Stimulated activated CD8-positive, alpha-beta memory T cell treated with anti-CD3 and anti-CD28 coated beads, Interleukin-4, amount 100 ng/mL, for 48 hours (primary cell): ENCODE measurements at regions not wholly inside any gene's neighbourhood (a gene's known extent, or its start where the extent isn't known, plus 50 kb on each side); places are given as distances from the start of the nearest gene placed in this dataset.
"Not testable (repeated sequence)": the region's sequence is repeated elsewhere in the genome, so short reads cannot be mapped to it uniquely, and the experiment has no call there.

Experiments used
- DNase-seq: peaks from one replicate; pipeline ENCODE4 v3.0.0-alpha.2; 2020

- DNase-seq = no peak
Observed at GRCh38 chr10:64093946-64094535, 572.8 kb downstream of the REEP3 start.

DNA sequence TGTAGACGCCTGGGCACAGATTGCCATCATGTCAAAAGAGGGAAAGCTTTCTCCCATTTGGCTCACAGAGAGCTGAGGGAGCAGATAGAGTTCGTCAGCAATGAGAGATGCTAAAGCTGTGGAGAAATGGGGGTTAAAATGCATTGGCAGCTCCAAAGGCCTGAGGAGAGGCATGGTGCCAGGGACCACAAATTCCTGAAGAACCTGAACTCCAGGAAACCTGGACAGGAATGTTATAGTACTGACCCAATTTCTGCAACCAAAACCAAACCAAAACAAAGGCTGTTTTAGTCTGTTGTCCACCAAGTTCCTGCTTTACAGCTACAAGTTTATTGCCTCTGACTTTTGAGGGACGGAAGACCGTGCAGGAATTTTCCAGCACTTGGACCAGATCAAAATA lies 575.7 kb downstream of the REEP3 start:
- no peak for DNase-seq

DNA sequence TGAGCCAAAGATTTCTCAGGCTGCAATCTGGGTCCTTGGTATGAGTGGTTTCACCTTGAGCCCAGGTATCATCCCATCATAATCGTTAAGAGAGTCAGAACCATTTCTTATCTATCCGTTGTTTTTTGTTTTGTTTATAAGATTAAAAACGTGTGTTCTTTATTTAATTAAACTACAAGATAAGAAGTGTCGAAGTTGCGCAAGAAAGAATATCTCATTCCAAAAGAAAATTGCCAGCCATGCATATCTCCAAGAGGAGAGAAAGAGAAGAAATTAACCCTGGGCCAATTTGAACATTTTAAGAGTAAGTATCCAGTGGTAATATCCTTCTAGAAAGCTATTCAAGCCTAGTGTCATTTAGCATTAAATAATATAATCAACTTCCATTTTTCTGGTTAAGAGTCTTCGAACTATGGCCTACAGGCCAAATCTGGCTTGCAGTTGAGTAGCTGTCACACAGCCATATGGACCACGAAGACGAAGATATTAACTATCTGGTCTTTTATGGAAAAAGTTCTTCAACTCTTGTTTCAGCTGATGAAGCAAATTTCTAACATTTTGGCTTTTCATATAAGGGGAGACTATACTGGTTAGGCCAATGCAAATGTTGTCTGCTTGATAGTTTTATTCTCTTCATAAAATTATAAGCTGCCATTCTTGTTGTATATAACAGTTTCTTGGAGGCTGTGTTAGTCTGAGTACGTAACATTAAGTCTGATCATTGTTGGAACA lies 576.4 kb downstream of the REEP3 start:
- no peak for DNase-seq

- DNase-seq = no peak
Observed at GRCh38 chr10:64098994-64099393, 577.8 kb downstream of the REEP3 start.

GRCh38 chr10:64101606-64102263 lies 580.5 kb downstream of the REEP3 start:
- DNase-seq = no peak

- no peak for DNase-seq
Observed at GRCh38 chr10:64102264-64102633, 581.0 kb downstream of the REEP3 start.

DNA sequence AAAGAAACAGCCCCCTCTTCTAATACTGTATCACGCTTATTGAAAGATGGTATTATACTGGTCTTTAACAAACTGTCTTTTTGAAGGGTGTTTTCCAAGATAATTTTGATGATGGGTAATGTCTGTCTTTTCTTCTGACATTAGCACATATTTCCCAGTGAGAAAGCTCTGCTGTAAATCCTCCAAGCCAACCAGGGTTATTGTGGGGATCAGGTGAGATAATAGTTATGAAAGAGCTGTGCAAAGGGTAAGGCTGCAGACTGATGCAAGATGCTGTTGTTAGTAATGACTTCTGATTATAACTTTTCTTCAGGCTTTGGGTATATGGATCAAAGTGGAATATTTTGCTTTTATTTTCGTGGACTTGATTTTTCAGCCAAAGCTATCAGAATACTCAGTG lies 581.7 kb downstream of the REEP3 start:
- DNase-seq = no peak

DNA sequence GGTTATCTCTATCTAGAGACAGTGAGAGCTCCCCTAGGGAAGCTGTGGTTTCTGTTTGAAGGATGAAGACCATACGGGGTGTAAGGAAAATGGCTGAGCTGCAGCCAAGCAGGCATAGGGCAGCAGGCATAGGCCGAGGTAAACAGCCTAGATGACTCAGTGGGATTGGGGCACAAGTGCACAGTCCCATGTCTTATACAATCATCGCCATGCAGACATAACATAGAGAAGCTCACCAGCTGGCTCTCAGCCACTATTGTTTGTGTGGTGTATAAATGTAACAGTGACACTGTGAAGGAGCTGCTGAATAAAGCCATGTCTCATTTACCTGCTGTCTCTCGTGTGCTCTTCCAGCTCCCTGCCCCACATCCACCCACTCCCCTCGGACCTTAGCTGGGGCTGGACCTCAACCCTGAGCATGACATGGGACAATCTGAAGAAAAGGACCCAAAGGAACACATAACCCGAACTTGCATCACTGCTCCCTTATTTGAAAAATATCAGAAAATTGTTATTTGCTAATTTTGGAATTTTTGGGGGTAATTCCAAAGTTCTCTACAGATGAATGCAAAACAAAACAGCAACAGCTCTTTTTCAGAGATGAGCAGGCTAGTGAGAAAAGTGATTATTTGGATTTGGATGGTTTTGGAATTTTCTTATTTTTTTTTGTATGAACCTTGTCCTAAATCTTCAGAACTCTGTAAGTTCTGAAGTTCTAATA lies 582.7 kb downstream of the REEP3 start:
- no peak for DNase-seq

- DNase-seq = no peak
Observed at GRCh38 chr10:64109926-64110495, 588.8 kb downstream of the REEP3 start.

DNA sequence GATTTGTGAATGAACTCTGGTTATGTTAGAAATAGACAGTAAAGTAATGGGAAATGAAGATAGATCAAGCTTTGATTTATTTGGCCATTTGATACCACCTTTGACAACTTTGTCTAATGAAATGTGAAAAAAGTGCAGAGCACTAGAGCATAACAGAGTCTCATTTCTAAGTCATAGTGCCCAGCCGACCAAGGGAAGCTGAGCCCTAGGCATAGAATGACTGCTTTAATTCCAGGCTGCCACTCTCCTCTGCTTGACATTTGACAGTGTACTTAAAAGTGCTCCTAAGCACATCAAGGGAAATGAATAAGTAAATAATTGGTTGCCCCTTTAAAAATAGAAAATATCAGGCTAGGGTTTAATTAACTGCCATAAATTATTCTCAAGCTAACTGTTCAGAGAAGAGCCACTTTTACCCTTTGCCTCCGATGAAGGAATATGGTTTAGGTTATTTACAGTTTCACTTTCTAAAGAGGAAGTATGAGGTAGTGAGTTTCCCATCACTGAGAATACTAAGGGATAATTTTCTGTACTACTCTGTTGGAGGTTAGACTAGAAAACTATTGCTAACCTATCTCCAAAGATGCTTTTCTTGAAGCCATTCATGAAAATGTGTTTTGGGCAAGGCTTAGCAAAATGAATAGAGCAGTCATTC lies 591.6 kb downstream of the REEP3 start:
- no peak for DNase-seq

- DNase-seq = no peak
Observed at GRCh38 chr10:64113375-64113774, 592.2 kb downstream of the REEP3 start.

GRCh38 chr10:64113792-64114191 lies 592.6 kb downstream of the REEP3 start:
- no peak for DNase-seq

DNA sequence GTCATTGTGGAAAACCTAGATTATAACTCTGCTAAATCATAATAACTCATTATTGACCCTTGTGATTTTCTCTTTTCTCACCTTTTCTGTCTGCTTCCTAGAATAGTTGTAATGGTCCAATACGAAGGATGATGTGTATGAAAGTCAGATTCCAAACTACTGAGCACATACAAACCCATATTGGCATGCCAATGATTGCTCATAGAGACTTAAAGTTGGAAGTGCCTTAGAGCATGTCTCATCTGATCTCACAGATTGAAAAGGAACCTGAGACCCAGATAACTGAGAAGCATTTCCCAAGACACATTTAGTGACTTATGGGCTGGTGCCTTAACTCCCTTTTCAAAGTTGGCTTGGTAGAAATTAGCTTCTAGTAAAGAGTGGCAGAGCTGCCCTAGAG lies 594.3 kb downstream of the REEP3 start:
- DNase-seq = no peak

GRCh38 chr10:64115908-64116643 lies 594.9 kb downstream of the REEP3 start:
- DNase-seq = no peak

DNA sequence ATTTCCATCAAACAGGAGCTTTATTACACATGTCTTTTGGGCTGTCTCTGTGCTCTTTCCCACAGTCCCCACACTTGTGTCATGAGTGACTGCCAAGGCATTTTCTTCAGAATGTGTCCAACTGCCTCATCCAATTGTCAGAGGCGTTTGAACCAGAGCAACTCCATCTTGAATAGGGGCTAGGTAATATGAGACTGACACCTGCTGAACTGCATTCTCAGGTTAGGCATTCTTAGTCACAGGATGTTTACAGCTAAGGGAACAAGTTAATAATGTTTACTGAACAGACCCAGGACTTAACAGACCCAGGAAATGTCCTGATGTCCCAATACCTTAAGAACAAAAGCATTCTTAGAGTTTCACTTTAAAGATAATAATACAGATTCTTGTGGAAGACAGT lies 595.5 kb downstream of the REEP3 start:
- DNase-seq = no peak

DNA sequence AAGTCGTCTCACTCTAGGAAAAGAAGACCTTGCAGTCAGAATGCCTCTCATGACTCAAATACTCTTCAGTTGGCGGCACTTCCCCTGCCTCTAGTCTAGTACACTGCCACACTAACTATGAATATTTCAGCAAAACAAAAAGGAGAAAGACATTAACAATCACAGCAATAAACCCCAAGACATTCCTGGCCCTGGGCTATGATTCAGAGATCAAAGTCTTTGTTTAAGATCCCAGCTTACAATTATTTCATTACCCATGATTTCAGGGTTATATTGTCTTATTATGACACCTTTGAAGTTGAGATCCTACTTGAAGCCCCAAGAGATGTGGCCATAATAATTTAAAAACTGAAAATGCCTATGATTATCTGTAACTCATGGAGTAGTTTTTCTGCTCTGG lies 597.5 kb downstream of the REEP3 start:
- no peak for DNase-seq

DNA sequence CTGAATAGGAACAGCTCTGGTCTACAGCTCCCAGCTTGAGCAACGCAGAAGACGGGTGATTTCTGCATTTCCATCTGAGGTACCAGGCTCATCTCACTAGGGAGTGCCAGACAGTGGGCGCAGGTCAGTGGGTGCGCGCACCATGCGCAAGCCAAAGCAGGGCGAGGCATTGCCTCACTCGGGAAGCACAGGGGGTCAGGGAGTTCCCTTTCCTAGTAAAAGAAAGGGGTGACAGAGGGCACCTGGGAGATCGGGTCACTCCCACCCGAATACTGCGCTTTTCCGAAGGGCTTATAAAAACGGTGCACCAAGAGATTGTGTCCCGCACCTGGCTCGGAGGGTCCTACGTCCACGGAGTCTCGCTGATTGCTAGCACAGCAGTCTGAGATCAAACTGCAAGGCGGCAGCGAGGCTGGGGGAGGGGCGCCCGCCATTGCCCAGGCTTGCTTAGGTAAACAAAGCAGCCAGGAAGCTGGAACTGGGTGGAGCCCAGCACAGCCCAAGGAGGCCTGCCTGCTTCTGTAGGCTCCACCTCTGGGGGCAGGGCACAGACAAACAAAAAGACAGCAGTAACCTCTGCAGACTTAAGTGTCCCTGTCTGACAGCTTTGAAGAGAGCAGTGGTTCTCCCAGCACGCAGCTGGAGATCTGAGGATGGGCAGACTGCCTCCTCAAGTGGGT lies 599.2 kb downstream of the REEP3 start:
- DNase-seq = not testable (repeated sequence)

DNA sequence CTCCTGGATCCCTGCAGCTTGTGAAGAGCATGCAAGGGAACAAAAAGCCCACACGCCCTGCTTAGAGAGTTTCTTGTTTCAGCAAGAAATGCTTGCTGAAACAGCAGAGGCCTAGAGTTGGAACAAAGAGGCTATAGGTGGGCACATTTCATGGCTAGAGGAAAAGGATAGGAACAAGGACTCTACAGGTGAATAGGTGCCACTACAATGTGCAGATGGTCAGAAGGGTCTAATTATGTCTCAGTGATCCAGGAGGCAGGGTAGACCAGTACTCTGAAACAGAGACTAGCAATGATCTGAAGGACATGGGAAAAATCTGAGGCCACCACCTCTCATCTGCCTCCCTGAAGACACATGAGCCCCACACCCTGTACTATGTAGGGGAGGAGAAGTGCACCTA lies 609.0 kb downstream of the REEP3 start:
- no peak for DNase-seq

- no peak for DNase-seq
Observed at GRCh38 chr10:64134676-64135075, 613.5 kb downstream of the REEP3 start.

DNA sequence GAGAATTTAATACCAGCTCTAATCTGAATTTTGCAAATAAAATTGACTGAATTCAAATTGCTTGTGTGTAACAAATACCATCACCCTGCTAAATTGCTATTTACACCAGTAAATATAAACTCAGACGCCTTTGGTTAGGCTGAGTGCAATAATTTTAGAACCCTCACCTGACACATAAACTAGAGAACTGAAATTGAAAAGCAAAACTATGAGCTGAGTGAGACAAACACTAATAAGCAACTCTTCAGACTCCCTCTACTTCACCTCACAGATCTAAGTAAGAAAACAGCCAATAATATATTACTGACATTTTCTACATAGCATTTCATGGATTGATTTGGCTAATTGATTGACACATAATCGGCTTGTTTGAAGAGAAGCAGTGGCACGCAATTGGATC lies 621.2 kb downstream of the REEP3 start:
- no peak for DNase-seq

DNA sequence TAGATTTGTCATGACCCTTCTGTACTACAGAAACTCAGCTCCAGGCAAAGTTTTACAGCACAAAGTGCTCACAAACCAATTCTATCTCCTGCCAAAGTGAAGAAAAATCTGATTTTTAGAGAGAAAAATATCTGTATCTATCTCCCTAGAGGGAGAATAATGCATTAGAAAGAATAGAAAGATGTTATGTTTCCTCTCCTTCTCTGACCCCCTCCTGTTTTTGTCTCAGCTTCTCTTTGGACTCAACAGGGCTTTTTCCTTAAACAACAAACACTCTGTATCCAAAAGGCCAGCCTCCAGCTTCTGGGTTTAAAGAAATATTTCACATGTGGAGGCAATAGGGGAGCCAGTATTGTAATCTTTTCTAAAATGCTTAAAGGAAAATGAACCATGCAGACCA lies 627.4 kb downstream of the REEP3 start:
- DNase-seq = no peak

DNA sequence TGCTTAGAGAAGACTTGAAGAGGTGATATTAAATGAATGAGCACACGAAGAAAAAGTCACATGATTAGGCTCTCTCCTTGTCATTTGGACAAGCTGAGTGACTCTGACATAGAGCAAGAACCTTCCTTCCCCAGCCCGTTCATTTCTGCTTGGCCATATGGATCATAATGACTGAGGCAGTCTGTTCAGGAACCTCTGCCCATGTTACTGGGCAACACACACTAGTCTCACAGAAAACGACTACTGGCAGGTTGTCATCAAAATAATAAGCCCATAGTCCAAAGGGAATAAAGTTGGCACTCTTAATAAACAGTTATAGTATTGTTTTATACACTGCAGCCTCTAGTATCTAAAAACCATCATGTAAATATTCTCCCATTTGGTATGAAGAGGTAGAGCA lies 635.0 kb downstream of the REEP3 start:
- DNase-seq = no peak
